ENCODE measurements at regions not wholly inside any gene's neighbourhood (a gene's known extent, or its start where the extent isn't known, plus 50 kb on each side); places are given as distances from the start of the nearest gene placed in this dataset.
"Not testable (repeated sequence)": the region's sequence is repeated elsewhere in the genome, so short reads cannot be mapped to it uniquely, and the experiment has no call there.

- H3K27ac ChIP-seq, result no peak overlapping the region
Observed at GRCh38 chr21:38902608-38903445, 97.1 kb downstream of the ETS2 start.

GRCh38 chr21:38900499-38900898 lies 94.8 kb downstream of the ETS2 start:
- TF ChIP-seq, protein P1, sequence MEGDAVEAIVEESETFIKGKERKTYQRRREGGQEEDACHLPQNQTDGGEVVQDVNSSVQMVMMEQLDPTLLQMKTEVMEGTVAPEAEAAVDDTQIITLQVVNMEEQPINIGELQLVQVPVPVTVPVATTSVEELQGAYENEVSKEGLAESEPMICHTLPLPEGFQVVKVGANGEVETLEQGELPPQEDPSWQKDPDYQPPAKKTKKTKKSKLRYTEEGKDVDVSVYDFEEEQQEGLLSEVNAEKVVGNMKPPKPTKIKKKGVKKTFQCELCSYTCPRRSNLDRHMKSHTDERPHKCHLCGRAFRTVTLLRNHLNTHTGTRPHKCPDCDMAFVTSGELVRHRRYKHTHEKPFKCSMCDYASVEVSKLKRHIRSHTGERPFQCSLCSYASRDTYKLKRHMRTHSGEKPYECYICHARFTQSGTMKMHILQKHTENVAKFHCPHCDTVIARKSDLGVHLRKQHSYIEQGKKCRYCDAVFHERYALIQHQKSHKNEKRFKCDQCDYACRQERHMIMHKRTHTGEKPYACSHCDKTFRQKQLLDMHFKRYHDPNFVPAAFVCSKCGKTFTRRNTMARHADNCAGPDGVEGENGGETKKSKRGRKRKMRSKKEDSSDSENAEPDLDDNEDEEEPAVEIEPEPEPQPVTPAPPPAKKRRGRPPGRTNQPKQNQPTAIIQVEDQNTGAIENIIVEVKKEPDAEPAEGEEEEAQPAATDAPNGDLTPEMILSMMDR (IDR thresholded peaks at IDR 0.05), result no peak
- Histone ChIP-seq H3K9me3 (no peaks in the 10 kb centered on the region), H3K4me3 (ENCODE audit: low read depth in 1 of 2, low read length in 1 of 2) (no peak overlapping the region), H3K27ac (no peak overlapping the region), H3K36me3 (no peaks in the 10 kb centered on the region), H3K27me3 (no peaks in the 10 kb centered on the region), H3K4me1 (ENCODE audit: control insufficient read depth in 1 of 2, insufficient read depth in 1 of 2, low read depth in 1 of 2, low read length in 1 of 2) (no peaks in the 10 kb centered on the region)

More at GRCh38 chr21:38902608-38903445, 97.1 kb downstream of the ETS2 start:
- no peak overlapping the region for H3K4me3 ChIP-seq (ENCODE audit: low read depth in 1 of 2, low read length in 1 of 2)
- H3K27me3 ChIP-seq, result no peaks in the 10 kb centered on the region
- TF ChIP-seq, protein P1 (IDR thresholded peaks at IDR 0.05), result no peak
- H3K4me1 ChIP-seq (ENCODE audit: control insufficient read depth in 1 of 2, insufficient read depth in 1 of 2, low read depth in 1 of 2, low read length in 1 of 2), result no peaks in the 10 kb centered on the region
- no peaks in the 10 kb centered on the region for H3K9me3 ChIP-seq
- H3K36me3 ChIP-seq, result no peaks in the 10 kb centered on the region

- H3K27me3 ChIP-seq; H3K36me3 ChIP-seq; H3K9me3 ChIP-seq; H3K4me3 ChIP-seq (ENCODE audit: low read depth in 1 of 2, low read length in 1 of 2); H3K27ac ChIP-seq; H3K4me1 ChIP-seq (ENCODE audit: control insufficient read depth in 1 of 2, insufficient read depth in 1 of 2, low read depth in 1 of 2, low read length in 1 of 2): not testable (repeated sequence)
Observed at GRCh38 chr21:38899985-38900384, 94.3 kb downstream of the ETS2 start.

DNA sequence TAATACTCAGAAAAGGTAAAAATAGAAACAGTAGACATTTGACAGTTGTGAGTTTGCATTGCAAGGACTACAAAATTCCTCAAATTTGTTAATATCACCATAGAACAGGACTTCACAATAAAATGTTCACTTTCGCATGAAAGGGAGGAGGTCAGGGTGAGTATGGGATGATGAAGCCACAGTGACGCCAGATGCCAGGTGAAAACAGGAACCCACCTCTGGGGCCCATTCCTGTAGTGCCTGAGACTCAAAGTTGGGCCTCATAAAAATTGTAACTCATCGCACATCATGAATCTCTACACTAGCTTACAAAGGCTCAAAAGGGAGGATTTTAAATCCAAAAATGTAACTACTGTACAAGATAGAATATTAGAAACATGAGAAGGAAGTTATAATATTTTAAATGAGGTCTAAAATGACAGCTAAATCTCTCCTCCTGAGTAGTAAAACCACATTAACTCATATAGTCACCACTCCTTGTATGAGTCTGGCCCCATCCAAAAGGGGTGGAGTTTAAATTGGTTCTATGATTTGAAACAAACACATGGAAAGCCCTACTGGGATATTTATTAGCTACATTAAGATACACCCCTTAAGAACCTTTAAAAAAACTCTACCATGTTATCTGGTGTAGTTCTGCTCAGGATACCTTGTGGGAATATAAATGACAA lies 93.7 kb downstream of the ETS2 start:
- Histone ChIP-seq H3K4me3 (ENCODE audit: low read depth in 1 of 2, low read length in 1 of 2) (no peak overlapping the region), H3K9me3 (no peaks in the 10 kb centered on the region), H3K27me3 (no peaks in the 10 kb centered on the region), H3K4me1 (ENCODE audit: control insufficient read depth in 1 of 2, insufficient read depth in 1 of 2, low read depth in 1 of 2, low read length in 1 of 2) (no peaks in the 10 kb centered on the region), H3K27ac (no peak overlapping the region), H3K36me3 (no peaks in the 10 kb centered on the region)
- TF ChIP-seq, protein P1 (IDR thresholded peaks at IDR 0.05), result no peak

GRCh38 chr21:38898422-38899096 lies 92.8 kb downstream of the ETS2 start:
- no peaks in the 10 kb centered on the region for H3K27me3 ChIP-seq
- H3K4me3 ChIP-seq (ENCODE audit: low read depth in 1 of 2, low read length in 1 of 2), result no peak overlapping the region
- no peaks in the 10 kb centered on the region for H3K4me1 ChIP-seq (ENCODE audit: control insufficient read depth in 1 of 2, insufficient read depth in 1 of 2, low read depth in 1 of 2, low read length in 1 of 2)
- H3K27ac ChIP-seq, result no peak overlapping the region
- no peaks in the 10 kb centered on the region for H3K9me3 ChIP-seq
- TF ChIP-seq, protein P1 (IDR thresholded peaks at IDR 0.05), result no peak
- H3K36me3 ChIP-seq, result no peaks in the 10 kb centered on the region
